Lung (tissue), 11 donors: ENCODE measurements at regions not wholly inside any gene's neighbourhood (a gene's known extent, or its start where the extent isn't known, plus 50 kb on each side); places are given as distances from the start of the nearest gene placed in this dataset.

Source experiments
- ATAC-seq: fragments of 200-7000 bp; cut with Tn5 transposase; one replicate; pipeline ENCODE4 v1.9.1; 2020; ENCODE audit warnings: moderate number of reproducible peaks; ENCODE audit not compliant: insufficient read depth, low FRiP score
- DNase-seq, 3 donors: peaks; one replicate each; pipeline ENCODE4 v3.0.0-alpha.2; 2013 to 2017
- H3K27ac ChIP-seq, 2 donors: one replicate each; pipeline ENCODE4 v1.5.1; 2013; ENCODE audit warnings: mild to moderate bottlenecking in 2 of 2, moderate library complexity in 2 of 2, control low read depth in 1 of 2, inconsistent platforms in 1 of 2, low read depth in 1 of 2, low read length in 1 of 2
- H3K27me3 ChIP-seq, 3 donors: one replicate each; pipeline ENCODE4 v1.5.1; 2013; ENCODE audit warnings: low read length in 2 of 3; ENCODE audit not compliant: control insufficient read depth in 3 of 3, insufficient read depth in 3 of 3
- H3K36me3 ChIP-seq, 4 donors: one replicate each; pipeline ENCODE4 v1.5.1; 2013; ENCODE audit warnings: low read length in 4 of 4, mild to moderate bottlenecking in 1 of 4, moderate library complexity in 1 of 4; ENCODE audit not compliant: control insufficient read depth in 4 of 4, insufficient read depth in 4 of 4
- H3K4me1 ChIP-seq, 5 donors: one replicate each; pipeline ENCODE4 v1.5.1; 2013; ENCODE audit warnings: low read length in 5 of 5, mild to moderate bottlenecking in 2 of 5, moderate library complexity in 1 of 5; ENCODE audit not compliant: control insufficient read depth in 5 of 5, insufficient read depth in 5 of 5
- H3K4me3 ChIP-seq: one replicate; pipeline ENCODE4 v1.5.1; 2013; ENCODE audit warnings: mild to moderate bottlenecking, control low read depth, moderate library complexity
- H3K9ac ChIP-seq, 2 donors: one replicate each; pipeline ENCODE4 v1.5.1; 2013; ENCODE audit warnings: low read length in 2 of 2, control low read depth in 1 of 2; ENCODE audit not compliant: insufficient read depth in 1 of 2
- H3K9me3 ChIP-seq, 4 donors: one replicate each; pipeline ENCODE4 v1.5.1; 2013; ENCODE audit warnings: low read length in 3 of 4, mild to moderate bottlenecking in 1 of 4, moderate library complexity in 1 of 4; ENCODE audit not compliant: control insufficient read depth in 4 of 4, insufficient read depth in 3 of 4
- WGBS, 2 donors: extraction: QIAGEN DNeasy Blood & Tissue Kit; methylation state at CpG; one replicate each; pipeline ENCODE4 v1.1.7; 2013; 5-methylcytosine and 5-hydroxymethylcytosine counted together
- TF ChIP-seq, protein P1 (sequence below): IDR thresholded peaks from 2 replicates; pipeline ENCODE4 v1.5.1; 2012; ENCODE audit warnings: mild to moderate bottlenecking; ENCODE audit errors: control extremely low read depth, extremely low read depth
- donor health status: control.
- donor health status: control.
- donor health status: Bipolar disorder and iron deficiency.
- donor health status: healthy.
- donor health status: DM: yes; HTN: yes; CAD: no.

DNA sequence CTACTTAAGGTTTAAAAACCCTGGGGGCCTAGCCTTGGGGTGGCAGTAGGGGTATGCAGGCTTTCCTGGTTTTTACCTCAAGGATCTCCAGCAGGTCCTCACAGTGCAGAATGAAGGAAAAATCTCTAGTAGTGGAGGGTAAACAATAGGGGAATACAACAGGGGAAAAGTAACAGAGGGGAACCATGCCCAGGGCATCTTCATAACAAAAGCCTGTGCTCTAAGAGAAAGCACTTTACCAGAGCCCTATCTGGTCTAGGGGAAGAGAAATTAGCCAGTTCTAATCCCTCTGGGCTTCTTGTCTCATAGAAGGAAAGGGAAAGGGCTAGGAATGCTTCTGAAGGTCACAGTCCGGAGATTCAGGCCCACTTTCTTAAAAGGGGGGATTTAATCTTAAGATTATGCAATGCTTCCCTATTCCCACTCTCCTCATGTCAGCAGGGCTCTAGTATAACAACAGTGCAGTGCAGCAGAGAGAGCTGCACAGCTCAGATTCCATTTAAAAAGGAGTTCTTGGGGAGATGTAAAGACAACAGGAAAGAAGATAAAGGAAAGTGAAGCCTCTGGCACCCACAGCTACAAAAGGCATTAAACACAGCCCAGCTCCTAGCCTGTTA, 149.0 kb upstream of the CYP1B1 start:
- TF ChIP-seq, protein P1, sequence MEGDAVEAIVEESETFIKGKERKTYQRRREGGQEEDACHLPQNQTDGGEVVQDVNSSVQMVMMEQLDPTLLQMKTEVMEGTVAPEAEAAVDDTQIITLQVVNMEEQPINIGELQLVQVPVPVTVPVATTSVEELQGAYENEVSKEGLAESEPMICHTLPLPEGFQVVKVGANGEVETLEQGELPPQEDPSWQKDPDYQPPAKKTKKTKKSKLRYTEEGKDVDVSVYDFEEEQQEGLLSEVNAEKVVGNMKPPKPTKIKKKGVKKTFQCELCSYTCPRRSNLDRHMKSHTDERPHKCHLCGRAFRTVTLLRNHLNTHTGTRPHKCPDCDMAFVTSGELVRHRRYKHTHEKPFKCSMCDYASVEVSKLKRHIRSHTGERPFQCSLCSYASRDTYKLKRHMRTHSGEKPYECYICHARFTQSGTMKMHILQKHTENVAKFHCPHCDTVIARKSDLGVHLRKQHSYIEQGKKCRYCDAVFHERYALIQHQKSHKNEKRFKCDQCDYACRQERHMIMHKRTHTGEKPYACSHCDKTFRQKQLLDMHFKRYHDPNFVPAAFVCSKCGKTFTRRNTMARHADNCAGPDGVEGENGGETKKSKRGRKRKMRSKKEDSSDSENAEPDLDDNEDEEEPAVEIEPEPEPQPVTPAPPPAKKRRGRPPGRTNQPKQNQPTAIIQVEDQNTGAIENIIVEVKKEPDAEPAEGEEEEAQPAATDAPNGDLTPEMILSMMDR: no peak
- 76 to 83% methylated on average over 1 of the region's 1 CpG for WGBS, 2 donors
- ATAC-seq: no peak
- DNase-seq: no peak
- Histone ChIP-seq H3K36me3 (no peaks in the 10 kb centered on the region), H3K27me3 (peaks cover 0 to 3% (median 3%) of the 10 kb centered on the region in 3 donors), H3K4me1 (no peaks in the 10 kb centered on the region), H3K4me3 (no peak overlapping the region), H3K27ac (no peak overlapping the region), H3K9ac (no peak overlapping the region), H3K9me3 (no peaks in the 10 kb centered on the region)

DNA sequence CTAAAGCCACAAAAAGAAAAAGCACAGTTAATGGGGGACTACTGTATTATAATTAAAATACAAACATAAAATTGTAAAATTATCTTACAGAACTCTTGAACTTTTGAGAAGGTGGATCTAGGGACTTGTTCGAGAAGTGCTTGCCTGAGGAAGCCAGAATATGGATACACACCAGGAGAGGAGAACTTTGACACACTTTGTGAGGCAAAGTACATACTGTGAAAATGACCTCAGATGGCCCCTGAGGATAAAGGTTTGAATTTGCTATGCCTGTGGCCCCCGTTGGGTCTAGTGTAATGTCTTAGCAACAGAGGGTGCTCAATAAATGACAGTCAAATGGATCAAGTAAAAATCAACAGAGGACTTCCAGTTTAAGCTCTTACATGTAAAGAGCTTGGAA, 148.2 kb upstream of the CYP1B1 start:
- Histone ChIP-seq H3K4me3 (no peak overlapping the region), H3K36me3 (no peaks in the 10 kb centered on the region), H3K27me3 (peaks cover 0 to 3% (median 3%) of the 10 kb centered on the region in 3 donors), H3K4me1 (peaks cover 0 to 1% (median 0%) of the 10 kb centered on the region in 5 donors), H3K9me3 (no peaks in the 10 kb centered on the region), H3K9ac (no peak overlapping the region), H3K27ac (no peak overlapping the region)
- TF ChIP-seq, protein P1: no peak
- DNase-seq (no peak), ATAC-seq (no peak)
- 89 to 90% methylated on average over 2 of the region's 2 CpGs for WGBS, 2 donors

DNA sequence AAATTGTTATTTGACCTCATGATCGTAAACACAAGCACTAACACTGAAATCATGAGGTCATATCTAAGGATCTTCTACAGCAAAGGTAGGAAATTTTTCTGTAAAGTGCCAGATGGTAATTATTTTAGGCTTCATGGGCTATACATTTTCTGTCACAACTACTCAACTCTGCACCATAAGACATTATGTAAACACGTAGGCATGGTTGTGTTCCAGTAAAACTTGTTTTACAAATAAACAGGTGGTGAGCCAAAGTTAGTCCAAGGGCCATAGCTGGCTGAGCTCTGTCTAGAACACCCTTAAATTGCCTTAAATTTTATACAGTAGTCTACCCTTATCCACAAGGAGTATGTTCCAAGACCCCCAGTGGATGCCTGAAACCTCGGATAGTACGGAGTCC, 147.3 kb upstream of the CYP1B1 start:
- Histone ChIP-seq H3K4me1 (peaks cover 0 to 9% (median 0%) of the 10 kb centered on the region in 5 donors), H3K4me3 (no peak overlapping the region), H3K9me3 (no peaks in the 10 kb centered on the region), H3K36me3 (no peaks in the 10 kb centered on the region), H3K27me3 (peaks cover 0 to 3% (median 3%) of the 10 kb centered on the region in 3 donors), H3K27ac (no peak overlapping the region), H3K9ac (no peak overlapping the region)
- TF ChIP-seq, protein P1: no peak
- WGBS, 2 donors: 83 to 91% methylated on average over 4 of the region's 4 CpGs
- ATAC-seq: no peak
- no peak for DNase-seq

DNA sequence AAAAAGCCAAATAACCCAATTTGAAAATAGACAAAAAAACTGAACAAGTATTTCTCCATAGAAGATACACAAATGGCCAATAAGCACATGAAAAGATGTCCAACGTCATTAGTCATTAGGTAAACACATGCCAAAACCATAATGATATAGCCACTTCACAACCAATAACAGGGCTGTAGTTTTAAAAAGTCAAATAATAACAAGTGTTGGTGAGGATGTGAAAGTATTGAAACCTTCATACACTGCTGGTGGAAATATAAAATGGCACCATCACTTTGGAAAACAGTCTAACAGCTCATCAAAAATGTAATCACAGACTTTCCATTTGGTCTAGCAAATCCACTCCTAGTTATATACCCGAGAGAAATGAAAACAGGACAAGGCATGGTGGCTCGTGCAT, 144.2 kb upstream of the CYP1B1 start:
- TF ChIP-seq, protein P1: no peak
- WGBS, 2 donors: 90 to 91% methylated on average over 3 of the region's 3 CpGs
- H3K4me3 ChIP-seq: no peak overlapping the region

More for the DNA sequence above, 144.2 kb upstream of the CYP1B1 start:
- ATAC-seq (no peak), DNase-seq (no peak)
- Histone ChIP-seq H3K36me3 (no peaks in the 10 kb centered on the region), H3K9me3 (no peaks in the 10 kb centered on the region), H3K27ac (no peak overlapping the region), H3K9ac (no peak overlapping the region), H3K27me3 (no peaks in the 10 kb centered on the region), H3K4me1 (peaks cover 0 to 10% (median 0%) of the 10 kb centered on the region in 5 donors)
